ENCODE measurements at regions not wholly inside any gene's neighbourhood (a gene's known extent, or its start where the extent isn't known, plus 50 kb on each side); places are given as distances from the start of the nearest gene placed in this dataset.

GRCh38 chr3:79881431-79881830, 113.6 kb upstream of the ROBO1 start:
- TF ChIP-seq TAF1 (conservative IDR thresholded peaks at IDR 0.05) = no peak
- TF ChIP-seq, protein P1, sequence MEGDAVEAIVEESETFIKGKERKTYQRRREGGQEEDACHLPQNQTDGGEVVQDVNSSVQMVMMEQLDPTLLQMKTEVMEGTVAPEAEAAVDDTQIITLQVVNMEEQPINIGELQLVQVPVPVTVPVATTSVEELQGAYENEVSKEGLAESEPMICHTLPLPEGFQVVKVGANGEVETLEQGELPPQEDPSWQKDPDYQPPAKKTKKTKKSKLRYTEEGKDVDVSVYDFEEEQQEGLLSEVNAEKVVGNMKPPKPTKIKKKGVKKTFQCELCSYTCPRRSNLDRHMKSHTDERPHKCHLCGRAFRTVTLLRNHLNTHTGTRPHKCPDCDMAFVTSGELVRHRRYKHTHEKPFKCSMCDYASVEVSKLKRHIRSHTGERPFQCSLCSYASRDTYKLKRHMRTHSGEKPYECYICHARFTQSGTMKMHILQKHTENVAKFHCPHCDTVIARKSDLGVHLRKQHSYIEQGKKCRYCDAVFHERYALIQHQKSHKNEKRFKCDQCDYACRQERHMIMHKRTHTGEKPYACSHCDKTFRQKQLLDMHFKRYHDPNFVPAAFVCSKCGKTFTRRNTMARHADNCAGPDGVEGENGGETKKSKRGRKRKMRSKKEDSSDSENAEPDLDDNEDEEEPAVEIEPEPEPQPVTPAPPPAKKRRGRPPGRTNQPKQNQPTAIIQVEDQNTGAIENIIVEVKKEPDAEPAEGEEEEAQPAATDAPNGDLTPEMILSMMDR (IDR thresholded peaks at IDR 0.05; ENCODE audit: low read depth, low read length, missing input control) = no peak
- TF ChIP-seq SP1 (IDR thresholded peaks at IDR 0.05) = no peak
- TF ChIP-seq MAX (IDR thresholded peaks at IDR 0.05) = no peak
- TF ChIP-seq RAD21 (IDR thresholded peaks at IDR 0.05) = no peak
- no peak for TF ChIP-seq ATF3 (IDR thresholded peaks at IDR 0.05)
- no peak for TF ChIP-seq REST (IDR thresholded peaks at IDR 0.05)
- no peak for TF ChIP-seq ZBTB33 (IDR thresholded peaks at IDR 0.05)
- TF ChIP-seq NR2F2 (IDR thresholded peaks at IDR 0.05) = no peak
- TF ChIP-seq GABPA (IDR thresholded peaks at IDR 0.05 in 1 of 2, conservative IDR thresholded peaks at IDR 0.05 in 1 of 2) = no peak
- no peak for TF ChIP-seq RXRA (IDR thresholded peaks at IDR 0.05)
- no peak for TF ChIP-seq FOXA1 (IDR thresholded peaks at IDR 0.05)
- no peak for TF ChIP-seq JUND (IDR thresholded peaks at IDR 0.05)
- Histone ChIP-seq H3K9me3 (ENCODE audit: control insufficient read depth in 4 of 4, low read length in 3 of 4) (peaks cover 0 to 8% (median 2%) of the 10 kb centered on the region in 4 donors), H3K9ac (ENCODE audit: low read depth in 1 of 2, low read length in 2 of 2) (no peak overlapping the region), H3K4me3 (ENCODE audit: low read depth in 1 of 3, low read length in 3 of 3) (no peak overlapping the region), H3K27me3 (ENCODE audit: control insufficient read depth in 4 of 4, insufficient read depth in 4 of 4, low read length in 3 of 4) (peaks cover 0 to 4% (median 0%) of the 10 kb centered on the region in 4 donors), H3K36me3 (ENCODE audit: control insufficient read depth in 4 of 4, insufficient read depth in 3 of 4, low read depth in 1 of 4, low read length in 3 of 4) (no peaks in the 10 kb centered on the region), H3K4me1 (ENCODE audit: control insufficient read depth in 4 of 4, insufficient read depth in 4 of 4, low read length in 3 of 4) (no peaks in the 10 kb centered on the region), H3K27ac (ENCODE audit: low read depth in 1 of 2, low read length in 2 of 2) (no peak overlapping the region)
- WGBS = 57% methylated on average over 1 of the region's 1 CpG
- DNase-seq (ENCODE audit: low spot score) = no peak

DNA sequence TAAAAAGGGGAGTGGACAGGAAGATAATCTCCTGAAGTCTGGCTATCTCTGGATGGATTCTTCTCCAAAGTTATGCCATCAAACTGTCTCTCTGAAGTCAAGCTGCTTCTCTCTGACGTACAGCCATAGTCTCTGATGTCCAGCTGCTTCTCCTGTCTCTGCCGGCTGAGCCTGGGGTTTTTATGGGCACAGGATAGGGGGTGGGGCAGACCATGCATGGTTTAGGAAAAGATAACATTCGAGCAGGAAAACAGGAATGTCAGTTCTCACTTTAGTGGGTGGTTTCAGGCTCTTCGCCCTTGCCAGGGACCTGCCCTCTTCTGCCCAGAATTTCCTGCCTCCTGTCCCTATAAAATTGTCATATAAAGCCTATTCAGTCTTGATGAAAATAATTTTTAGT, 110.9 kb upstream of the ROBO1 start:
- no peak for DNase-seq (ENCODE audit: low spot score)
- TF ChIP-seq ZBTB33 (IDR thresholded peaks at IDR 0.05) (no peak), JUND (IDR thresholded peaks at IDR 0.05) (no peak), GABPA (IDR thresholded peaks at IDR 0.05 in 1 of 2, conservative IDR thresholded peaks at IDR 0.05 in 1 of 2) (no peak)
- Histone ChIP-seq H3K9me3 (ENCODE audit: control insufficient read depth in 4 of 4, low read length in 3 of 4) (peaks cover 0 to 8% (median 2%) of the 10 kb centered on the region in 4 donors), H3K9ac (ENCODE audit: low read depth in 1 of 2, low read length in 2 of 2) (no peak overlapping the region), H3K27me3 (ENCODE audit: control insufficient read depth in 4 of 4, insufficient read depth in 4 of 4, low read length in 3 of 4) (no peaks in the 10 kb centered on the region), H3K4me3 (ENCODE audit: low read depth in 1 of 3, low read length in 3 of 3) (no peak overlapping the region), H3K36me3 (ENCODE audit: control insufficient read depth in 4 of 4, insufficient read depth in 3 of 4, low read depth in 1 of 4, low read length in 3 of 4) (no peaks in the 10 kb centered on the region), H3K27ac (ENCODE audit: low read depth in 1 of 2, low read length in 2 of 2) (no peak overlapping the region), H3K4me1 (ENCODE audit: control insufficient read depth in 4 of 4, insufficient read depth in 4 of 4, low read length in 3 of 4) (no peaks in the 10 kb centered on the region)
- 72% methylated on average over 4 of the region's 4 CpGs for WGBS
